GM10248 (cell line): ENCODE measurements at regions not wholly inside any gene's neighbourhood (a gene's known extent, or its start where the extent isn't known, plus 50 kb on each side); places are given as distances from the start of the nearest gene placed in this dataset.

Experiments
- CTCF ChIA-PET: fragments of 300-600 bp; sonication (Branson Sonifier 250); formaldehyde crosslinking; extraction: SDS; loops from one replicate; lab custom pipeline; 2021; ENCODE audit warnings: antibody characterized with exemption; lab: Yijun Ruan, JAX
- POLR2A ChIA-PET: fragments of 350-650 bp; sonication (Branson Sonifier 250); formaldehyde crosslinking; extraction: SDS; loops from one replicate; lab custom pipeline; 2020; ENCODE audit warnings: antibody characterized with exemption; lab: Yijun Ruan, JAX
- DNase-seq: peaks from one replicate; pipeline ENCODE4 v3.0.0; 2012; ENCODE audit errors: extremely low spot score
- TF ChIP-seq, protein P1 (sequence below): IDR thresholded peaks from 2 replicates; pipeline ENCODE4 v1.5.1; 2012; ENCODE audit warnings: mild to moderate bottlenecking, low read depth; ENCODE audit errors: extremely low read depth, missing control alignments, control extremely low read depth

GRCh38 chr2:67311536-67311935, 85.6 kb upstream of the ETAA1 start:
- ChIA-PET POLR2A (no interaction called here), CTCF (interaction anchor here (1.4 kb wide), 1 partner anchor 92 kb away, joined by 3 read pairs; no protein-coding TSS in a partner anchor)
- DNase-seq = no peak
- TF ChIP-seq, protein P1, sequence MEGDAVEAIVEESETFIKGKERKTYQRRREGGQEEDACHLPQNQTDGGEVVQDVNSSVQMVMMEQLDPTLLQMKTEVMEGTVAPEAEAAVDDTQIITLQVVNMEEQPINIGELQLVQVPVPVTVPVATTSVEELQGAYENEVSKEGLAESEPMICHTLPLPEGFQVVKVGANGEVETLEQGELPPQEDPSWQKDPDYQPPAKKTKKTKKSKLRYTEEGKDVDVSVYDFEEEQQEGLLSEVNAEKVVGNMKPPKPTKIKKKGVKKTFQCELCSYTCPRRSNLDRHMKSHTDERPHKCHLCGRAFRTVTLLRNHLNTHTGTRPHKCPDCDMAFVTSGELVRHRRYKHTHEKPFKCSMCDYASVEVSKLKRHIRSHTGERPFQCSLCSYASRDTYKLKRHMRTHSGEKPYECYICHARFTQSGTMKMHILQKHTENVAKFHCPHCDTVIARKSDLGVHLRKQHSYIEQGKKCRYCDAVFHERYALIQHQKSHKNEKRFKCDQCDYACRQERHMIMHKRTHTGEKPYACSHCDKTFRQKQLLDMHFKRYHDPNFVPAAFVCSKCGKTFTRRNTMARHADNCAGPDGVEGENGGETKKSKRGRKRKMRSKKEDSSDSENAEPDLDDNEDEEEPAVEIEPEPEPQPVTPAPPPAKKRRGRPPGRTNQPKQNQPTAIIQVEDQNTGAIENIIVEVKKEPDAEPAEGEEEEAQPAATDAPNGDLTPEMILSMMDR = no peak

GRCh38 chr2:67312871-67313270, 84.3 kb upstream of the ETAA1 start:
- CTCF ChIA-PET = no interaction called here
- POLR2A ChIA-PET = no interaction called here
- DNase-seq = no peak
- TF ChIP-seq, protein P1 = no peak

GRCh38 chr2:67313536-67313935, 83.6 kb upstream of the ETAA1 start:
- CTCF ChIA-PET = no interaction called here
- DNase-seq = no peak
- POLR2A ChIA-PET = no interaction called here
- TF ChIP-seq, protein P1 = no peak

DNA sequence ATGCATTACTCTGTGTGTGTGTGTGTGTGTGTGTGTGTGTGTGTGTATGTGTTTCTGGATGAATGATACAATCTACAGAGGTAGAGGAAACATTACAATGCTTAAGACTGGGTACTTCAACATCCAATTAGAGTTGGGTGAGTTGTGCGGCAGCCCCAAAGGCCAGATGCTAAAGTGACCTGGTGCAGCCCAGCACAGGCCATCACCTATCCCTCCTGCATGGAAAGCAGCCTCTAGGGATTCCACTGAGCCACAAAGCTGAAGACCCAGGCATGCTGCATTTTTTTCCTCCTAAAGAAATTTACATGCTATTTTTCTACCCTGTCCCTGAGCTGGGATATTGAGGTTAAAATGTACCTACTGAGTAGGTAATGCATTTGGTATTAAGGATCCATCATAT, 79.1 kb upstream of the ETAA1 start:
- TF ChIP-seq, protein P1 = no peak
- ChIA-PET CTCF (interaction anchor here (0.7 to 1.5 kb wide), 3 partner anchors 10 to 35 kb away, joined by 3 to 7 read pairs (median 4); no protein-coding TSS in a partner anchor), POLR2A (no interaction called here)
- DNase-seq = no peak

DNA sequence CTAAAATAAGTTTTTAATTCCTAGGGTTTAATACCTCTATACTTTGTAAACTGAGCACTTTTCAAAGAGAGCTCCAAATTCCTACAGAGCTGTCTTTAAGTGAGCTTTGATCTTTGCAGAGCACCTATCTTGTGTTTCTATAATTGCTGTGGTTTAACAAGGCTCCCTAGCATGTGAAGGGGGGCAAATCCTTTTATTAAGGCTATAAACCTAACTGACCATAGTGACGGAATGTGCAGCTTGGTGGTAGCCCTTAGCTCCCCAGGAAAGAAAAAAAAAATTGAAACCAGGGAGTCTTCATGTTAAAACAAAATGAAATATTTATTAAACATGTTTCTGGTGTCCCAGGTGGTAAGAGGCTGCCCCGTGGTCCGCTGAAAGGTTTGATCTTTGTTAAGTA, 78.6 kb upstream of the ETAA1 start:
- no peak for DNase-seq
- ChIA-PET CTCF (interaction anchor here (0.7 to 1.2 kb wide), 3 partner anchors 9 to 35 kb away, joined by 3 to 4 read pairs (median 3); no protein-coding TSS in a partner anchor), POLR2A (no interaction called here)
- TF ChIP-seq, protein P1 = no peak

GRCh38 chr2:67318993-67319481, 78.1 kb upstream of the ETAA1 start:
- ChIA-PET POLR2A (no interaction called here), CTCF (interaction anchor here (1.0 to 1.2 kb wide), 2 partner anchors 10 to 14 kb away, joined by 3 to 4 read pairs; no protein-coding TSS in a partner anchor)
- TF ChIP-seq, protein P1 = no peak
- DNase-seq = no peak
